IPS-NIHi11 (cell line): ENCODE measurements at regions not wholly inside any gene's neighbourhood (a gene's known extent, or its start where the extent isn't known, plus 50 kb on each side); places are given as distances from the start of the nearest gene placed in this dataset.

ENCODE experiments used
- DNase-seq: peaks from one replicate; pipeline ENCODE4 v3.0.0; 2012; ENCODE audit warnings: mixed read lengths, low spot score

DNA sequence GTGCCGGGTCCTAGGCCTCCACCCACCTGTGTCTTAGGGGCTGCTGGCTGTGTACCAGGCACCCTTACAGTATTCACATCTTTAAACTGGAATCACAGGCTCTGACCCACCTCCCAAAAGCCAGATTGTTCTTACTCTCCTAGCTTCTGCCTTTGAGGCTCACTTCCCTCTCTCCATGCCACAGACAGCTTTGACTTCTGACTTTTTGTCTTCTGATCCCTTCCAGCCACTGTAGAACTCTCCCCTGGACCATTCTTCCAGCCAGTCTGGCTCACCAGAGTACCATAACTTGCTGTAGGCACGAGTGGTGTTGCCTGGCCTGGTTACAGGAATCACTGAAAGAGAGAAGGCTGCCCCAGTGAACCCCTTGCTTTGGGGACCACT lies 58.1 kb upstream of the STUM start:
- DNase-seq: no peak

DNA sequence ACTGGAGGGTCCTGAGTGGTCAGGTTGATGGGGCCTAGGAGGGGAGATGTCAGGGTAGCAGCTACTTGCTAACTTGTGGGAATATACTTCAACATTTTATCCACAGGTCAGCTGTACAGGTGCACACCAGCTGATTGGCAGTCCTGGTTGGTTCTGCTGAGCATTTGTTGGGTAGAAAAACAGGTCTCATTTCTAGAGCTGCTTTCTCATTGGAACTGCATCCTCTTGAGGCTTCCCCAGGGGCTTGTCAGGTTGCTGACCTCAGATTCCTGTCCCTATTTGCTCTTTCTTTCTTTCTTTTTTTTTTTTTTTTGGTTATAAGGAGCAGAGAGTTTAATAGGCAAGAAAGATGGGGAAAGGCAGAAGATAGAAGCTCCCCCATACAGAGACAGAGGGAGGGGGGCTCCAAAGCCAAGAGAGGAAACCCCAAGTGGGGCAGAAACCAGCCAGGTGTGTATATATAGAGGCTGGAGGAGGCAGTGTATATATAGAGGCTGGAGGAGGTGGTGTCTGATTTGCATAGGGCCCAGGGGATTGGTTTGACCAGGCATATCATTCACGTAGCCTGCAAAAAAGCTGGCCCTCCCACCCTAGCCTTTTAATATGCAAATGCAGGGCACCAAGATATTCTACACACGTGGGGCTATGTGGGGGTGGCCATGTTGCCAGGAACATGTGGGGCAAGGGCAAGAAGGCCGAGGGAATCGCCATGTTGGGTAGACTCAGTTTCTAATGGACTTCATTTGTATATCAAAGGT lies 57.3 kb upstream of the STUM start:
- DNase-seq: no peak

DNA sequence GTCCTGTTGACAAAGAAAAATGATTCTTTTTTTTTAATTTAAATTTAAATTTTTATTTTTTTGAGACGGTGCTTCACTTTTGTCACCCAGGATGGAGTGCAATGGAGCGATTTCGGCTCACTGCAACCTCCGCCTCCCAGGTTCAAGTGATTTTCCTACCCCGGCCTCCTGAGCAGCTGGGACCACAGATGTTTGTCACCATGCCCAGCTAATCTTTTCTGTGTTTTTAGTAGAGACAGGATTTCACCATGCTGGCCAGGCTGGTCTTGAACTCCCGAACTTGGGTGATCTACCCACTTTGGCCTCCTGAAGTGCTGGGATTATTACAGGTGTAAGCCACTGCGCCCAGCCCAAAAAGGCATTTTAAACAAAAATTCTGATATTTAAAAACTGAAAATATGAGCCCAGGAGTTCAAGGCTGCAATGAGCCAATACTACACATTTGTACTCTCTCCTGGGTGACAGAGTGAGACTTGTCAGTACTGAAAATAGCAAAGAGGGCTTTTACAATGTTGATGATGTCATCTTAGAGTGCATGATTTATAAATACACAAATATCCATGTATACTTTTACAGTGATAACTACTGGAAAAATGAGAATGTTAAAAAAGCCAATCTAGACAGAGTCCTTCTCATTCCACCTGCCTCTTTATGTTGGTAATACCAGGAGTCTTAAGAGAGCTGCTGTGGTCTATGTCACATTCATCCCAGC lies 56.0 kb upstream of the STUM start:
- DNase-seq: no peak

DNA sequence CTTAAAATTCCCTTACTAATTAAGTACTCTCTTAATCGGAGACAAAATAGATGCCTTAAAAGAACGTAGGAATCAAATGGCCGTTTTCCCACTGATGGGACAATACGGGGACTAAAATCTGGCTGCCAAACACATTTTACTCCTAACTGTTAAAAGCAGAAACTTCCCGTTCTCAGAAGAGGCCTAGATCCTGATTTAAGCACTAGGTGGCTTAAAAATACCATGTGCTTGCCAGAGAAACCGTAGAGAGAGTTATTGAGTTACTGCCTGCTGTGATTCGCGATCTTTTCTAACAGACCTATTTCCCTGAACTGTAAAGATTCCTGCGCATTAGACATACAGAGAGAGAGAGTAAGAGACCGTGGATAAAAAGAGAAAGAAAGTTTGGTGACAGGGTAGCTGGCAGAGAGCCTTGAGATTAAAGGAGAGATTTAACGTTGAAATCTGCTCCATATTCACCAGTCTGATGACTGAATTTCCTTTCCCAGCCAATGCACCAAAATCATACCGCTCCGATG lies 54.4 kb upstream of the STUM start:
- DNase-seq: no peak

DNA sequence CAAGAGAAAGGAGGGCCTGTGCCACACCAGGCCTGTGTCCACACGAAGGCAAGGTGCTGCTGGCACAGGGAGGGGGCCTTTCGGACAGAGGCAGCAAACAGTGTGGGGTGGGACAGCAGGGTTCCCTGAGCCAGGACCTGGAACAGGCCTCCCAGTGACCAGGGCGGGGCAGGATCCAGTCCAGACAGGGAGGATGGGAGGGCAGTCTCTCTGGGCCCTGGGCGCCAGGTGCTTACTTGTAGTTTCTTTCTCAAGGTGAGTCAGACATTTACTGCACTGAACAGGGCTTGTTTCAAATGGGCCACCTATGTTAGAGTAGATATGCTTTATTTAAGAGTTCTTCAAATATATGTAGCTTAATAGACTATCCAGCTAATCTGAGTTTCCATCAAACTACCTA lies 52.8 kb upstream of the STUM start:
- DNase-seq: no peak

DNA sequence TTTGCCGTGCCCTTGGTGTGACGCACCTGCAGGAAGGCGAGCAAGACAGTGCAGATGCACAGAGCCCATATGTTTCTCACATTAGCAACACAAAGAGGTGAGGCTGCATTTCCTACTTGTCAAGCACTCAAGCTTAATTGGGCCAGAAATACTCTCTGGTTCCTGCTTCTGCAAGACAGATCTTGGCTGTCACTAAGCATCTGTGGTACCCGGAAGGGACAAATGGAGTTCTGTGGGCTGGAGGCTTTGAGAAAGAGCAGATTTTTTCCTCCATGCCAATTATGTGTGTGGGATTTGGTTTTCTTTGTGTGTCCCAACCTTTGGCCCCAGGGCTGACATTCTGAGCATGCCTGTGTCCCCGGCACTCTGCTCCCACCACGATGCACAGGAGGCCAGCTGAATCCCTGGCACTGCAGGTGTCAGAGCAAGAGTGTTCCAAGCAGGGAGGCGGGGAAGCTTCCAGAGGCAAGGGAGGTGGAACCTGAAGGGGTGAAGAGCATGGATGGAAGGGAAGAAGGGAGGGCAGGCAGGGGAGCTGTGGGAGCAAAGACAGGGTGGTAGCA lies 52.0 kb upstream of the STUM start:
- no peak for DNase-seq

DNA sequence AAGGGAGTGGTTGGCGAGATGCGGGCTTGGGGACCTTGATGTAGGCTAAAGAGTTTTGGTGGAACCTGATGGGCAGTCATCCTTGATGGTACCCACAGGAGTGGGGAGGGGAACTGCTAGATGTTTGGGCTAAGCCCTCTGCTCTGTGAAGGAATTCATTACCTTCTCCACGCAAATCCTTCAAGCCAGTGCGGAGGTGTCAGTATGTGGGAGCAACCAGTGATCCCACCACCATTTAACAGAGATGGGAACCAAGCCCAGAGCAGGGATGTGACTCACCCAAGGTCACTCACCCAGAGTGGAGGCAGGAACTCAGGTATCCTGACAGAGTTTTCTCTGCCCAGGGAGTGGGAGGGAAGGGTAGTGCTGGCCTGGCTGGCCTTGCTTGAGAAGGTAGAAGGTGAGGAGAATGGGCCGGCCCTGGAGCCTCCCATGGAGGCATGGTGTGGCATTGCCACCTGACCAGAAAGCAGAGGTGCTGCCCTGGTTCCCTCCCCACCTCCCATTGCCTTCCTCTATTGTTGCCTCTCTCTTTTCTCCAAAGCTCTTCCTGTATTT lies 51.2 kb upstream of the STUM start:
- no peak for DNase-seq

DNA sequence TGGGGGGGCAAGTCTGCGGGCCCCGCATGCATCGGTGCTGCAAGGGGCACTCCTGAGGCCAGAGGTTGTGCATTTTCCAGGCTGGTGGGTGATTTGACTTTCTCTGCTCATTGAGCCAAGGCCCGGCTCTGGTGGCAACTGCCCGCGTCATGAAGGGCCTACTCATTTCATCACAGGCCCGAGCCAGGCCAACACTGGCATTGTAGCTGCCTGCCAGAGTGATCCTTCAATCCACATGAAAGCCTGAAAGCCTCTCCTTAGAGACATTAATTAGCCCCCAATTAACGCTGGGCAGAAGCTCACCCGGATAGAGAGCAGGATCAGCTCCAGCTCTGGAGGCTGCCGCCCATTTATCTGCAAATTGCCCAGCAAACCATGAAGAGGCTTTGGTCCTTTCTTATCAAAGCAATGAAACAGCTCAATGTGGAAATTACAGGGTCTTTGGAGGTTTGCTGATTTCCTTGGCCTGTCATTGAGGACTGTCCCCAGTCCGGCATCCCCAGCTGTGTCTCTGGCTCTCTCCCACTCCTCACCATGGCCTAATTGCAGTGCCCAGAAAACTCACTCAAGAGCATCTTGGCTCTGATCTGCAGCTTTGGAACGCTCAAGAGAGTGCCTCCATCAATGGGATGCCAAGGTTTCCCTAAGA lies 50.4 kb upstream of the STUM start:
- no peak for DNase-seq

DNA sequence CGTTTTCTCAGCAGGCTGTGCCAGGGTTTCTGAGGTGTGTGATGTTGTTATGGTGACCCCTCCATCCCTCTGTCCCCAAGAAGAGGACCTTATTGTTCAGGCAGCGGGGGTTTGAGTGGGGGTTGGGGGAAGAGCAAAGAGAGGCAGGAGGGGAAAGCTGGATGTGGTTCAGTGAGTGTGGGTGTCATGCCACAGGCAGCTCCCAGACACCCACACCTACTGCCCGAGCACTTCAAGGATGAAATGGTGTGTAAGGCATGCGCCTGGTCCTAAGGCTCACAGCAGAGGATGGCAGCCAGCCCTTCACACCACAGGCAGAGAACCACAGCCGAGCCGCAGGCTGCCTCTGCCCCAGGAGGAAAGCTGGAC lies 49.9 kb upstream of the STUM start:
- DNase-seq: no peak
